Mesenchymal stem cell (in vitro differentiated cells and primary cell): ENCODE measurements at regions not wholly inside any gene's neighbourhood (a gene's known extent, or its start where the extent isn't known, plus 50 kb on each side); places are given as distances from the start of the nearest gene placed in this dataset.
"Not testable (repeated sequence)": the region's sequence is repeated elsewhere in the genome, so short reads cannot be mapped to it uniquely, and the experiment has no call there.

Experiments
- DNase-seq: peaks from one replicate; pipeline ENCODE4 v3.0.0-alpha.2; 2013
- H2AFZ ChIP-seq: one replicate; pipeline ENCODE4 v1.6.1; 2013; ENCODE audit warnings: low read depth, mild to moderate bottlenecking, control low read depth, inconsistent platforms, low read length, moderate library complexity
- H2AK5ac ChIP-seq: 2 replicates; pipeline ENCODE4 v1.6.1; 2013; ENCODE audit warnings: low read length, moderate library complexity, mild to moderate bottlenecking, inconsistent platforms; ENCODE audit not compliant: severe bottlenecking
- H2BK120ac ChIP-seq: one replicate; pipeline ENCODE4 v1.6.1; 2013; ENCODE audit warnings: low read depth, mild to moderate bottlenecking, inconsistent platforms, low read length, moderate library complexity
- H2BK12ac ChIP-seq, 2 experiments: one replicate each; pipeline ENCODE4 v1.6.1; 2013; ENCODE audit warnings: inconsistent platforms in 2 of 2, low read length in 2 of 2, mild to moderate bottlenecking in 2 of 2, moderate library complexity in 2 of 2, control low read depth in 1 of 2
- H2BK15ac ChIP-seq: one replicate; pipeline ENCODE4 v1.6.1; 2013; ENCODE audit warnings: mild to moderate bottlenecking, low read depth, inconsistent platforms; ENCODE audit not compliant: poor library complexity, severe bottlenecking
- H2BK5ac ChIP-seq: 2 replicates; pipeline ENCODE4 v1.6.1; 2013; ENCODE audit warnings: low read depth, mild to moderate bottlenecking, low read length, control low read depth, inconsistent platforms; ENCODE audit not compliant: poor library complexity, severe bottlenecking
- H3K14ac ChIP-seq, 2 experiments: one replicate each; pipeline ENCODE4 v1.6.1; 2013; ENCODE audit warnings: inconsistent platforms in 2 of 2, low read length in 2 of 2, control low read depth in 1 of 2, mild to moderate bottlenecking in 1 of 2, moderate library complexity in 1 of 2
- H3K18ac ChIP-seq, 2 experiments: one replicate each; pipeline ENCODE4 v1.6.1; 2013; ENCODE audit warnings: inconsistent platforms in 2 of 2, low read length in 2 of 2, control low read depth in 1 of 2, low read depth in 1 of 2, mild to moderate bottlenecking in 1 of 2
- H3K23ac ChIP-seq, 2 experiments: one replicate each; pipeline ENCODE4 v1.6.1; 2013; ENCODE audit warnings: inconsistent platforms in 2 of 2, low read length in 2 of 2, mild to moderate bottlenecking in 2 of 2, moderate library complexity in 2 of 2, control low read depth in 1 of 2
- H3K27ac ChIP-seq: 2 replicates; pipeline ENCODE4 v1.5.1; 2013; ENCODE audit warnings: mild to moderate bottlenecking, moderate library complexity, low read length, control low read depth, inconsistent platforms; ENCODE audit not compliant: poor library complexity, severe bottlenecking
- H3K27me3 ChIP-seq, 2 experiments: 2 replicates each; pipeline versions ENCODE4 v1.6.1 to v1.7.0; 2013; ENCODE audit warnings: low read length in 2 of 2, mild to moderate bottlenecking in 2 of 2, moderate library complexity in 2 of 2, control low read depth in 1 of 2, inconsistent platforms in 1 of 2; ENCODE audit not compliant: control insufficient read depth in 1 of 2, insufficient read depth in 1 of 2
- H3K36me3 ChIP-seq, 2 experiments: 2 replicates each; pipeline versions ENCODE4 v1.6.1 to v1.7.0; 2013; ENCODE audit warnings: low read length in 2 of 2, control low read depth in 1 of 2, inconsistent platforms in 1 of 2, low read depth in 1 of 2, mild to moderate bottlenecking in 1 of 2; ENCODE audit not compliant: insufficient read depth in 2 of 2, control insufficient read depth in 1 of 2
- H3K4ac ChIP-seq, 2 experiments: one replicate each; pipeline ENCODE4 v1.6.1; 2013; ENCODE audit warnings: inconsistent platforms in 2 of 2, low read length in 2 of 2, mild to moderate bottlenecking in 2 of 2, moderate library complexity in 2 of 2, control low read depth in 1 of 2, low read depth in 1 of 2
- H3K4me1 ChIP-seq: 2 replicates; pipeline ENCODE4 v1.6.1; 2013; ENCODE audit warnings: low read depth, low read length, control low read depth; ENCODE audit not compliant: control insufficient read depth, insufficient read depth
- H3K4me2 ChIP-seq: 2 replicates; pipeline ENCODE4 v1.6.1; 2013; ENCODE audit warnings: low read length, mild to moderate bottlenecking, inconsistent platforms; ENCODE audit not compliant: poor library complexity, severe bottlenecking
- H3K4me3 ChIP-seq, 2 experiments: 2 replicates each; pipeline versions ENCODE4 v1.5.1 to v1.7.0; 2013; ENCODE audit warnings: low read length in 2 of 2, mild to moderate bottlenecking in 2 of 2, control low read depth in 1 of 2, low read depth in 1 of 2; ENCODE audit not compliant: insufficient read depth in 1 of 2
- H3K79me1 ChIP-seq: replicated peaks from 2 replicates; pipeline ENCODE4 v1.6.1; 2013; ENCODE audit warnings: mild to moderate bottlenecking, control low read depth, low read length, inconsistent platforms; ENCODE audit not compliant: poor library complexity, severe bottlenecking
- H3K9ac ChIP-seq: 2 replicates; pipeline ENCODE4 v1.7.0; 2013; ENCODE audit warnings: mild to moderate bottlenecking, low read length, moderate library complexity
- H3K9me3 ChIP-seq: 2 replicates; pipeline ENCODE4 v1.7.0; 2013; ENCODE audit warnings: mild to moderate bottlenecking, low read length; ENCODE audit not compliant: control insufficient read depth
- H4K8ac ChIP-seq: one replicate; pipeline ENCODE4 v1.6.1; 2013; ENCODE audit warnings: inconsistent platforms, mild to moderate bottlenecking, low read length, moderate library complexity
- H4K91ac ChIP-seq: one replicate; pipeline ENCODE4 v1.6.1; 2013; ENCODE audit warnings: mild to moderate bottlenecking, low read length, inconsistent platforms
- WGBS: methylation state at CpG from one replicate; pipeline ENCODE4 v1.1.7; 2013; ENCODE audit warnings: mixed read lengths; 5-methylcytosine and 5-hydroxymethylcytosine counted together

- WGBS, result 100% methylated on average over 1 of the region's 1 CpG
Observed at GRCh38 chr10:37549054-37549453, 308.4 kb downstream of the ZNF248 start.

DNA sequence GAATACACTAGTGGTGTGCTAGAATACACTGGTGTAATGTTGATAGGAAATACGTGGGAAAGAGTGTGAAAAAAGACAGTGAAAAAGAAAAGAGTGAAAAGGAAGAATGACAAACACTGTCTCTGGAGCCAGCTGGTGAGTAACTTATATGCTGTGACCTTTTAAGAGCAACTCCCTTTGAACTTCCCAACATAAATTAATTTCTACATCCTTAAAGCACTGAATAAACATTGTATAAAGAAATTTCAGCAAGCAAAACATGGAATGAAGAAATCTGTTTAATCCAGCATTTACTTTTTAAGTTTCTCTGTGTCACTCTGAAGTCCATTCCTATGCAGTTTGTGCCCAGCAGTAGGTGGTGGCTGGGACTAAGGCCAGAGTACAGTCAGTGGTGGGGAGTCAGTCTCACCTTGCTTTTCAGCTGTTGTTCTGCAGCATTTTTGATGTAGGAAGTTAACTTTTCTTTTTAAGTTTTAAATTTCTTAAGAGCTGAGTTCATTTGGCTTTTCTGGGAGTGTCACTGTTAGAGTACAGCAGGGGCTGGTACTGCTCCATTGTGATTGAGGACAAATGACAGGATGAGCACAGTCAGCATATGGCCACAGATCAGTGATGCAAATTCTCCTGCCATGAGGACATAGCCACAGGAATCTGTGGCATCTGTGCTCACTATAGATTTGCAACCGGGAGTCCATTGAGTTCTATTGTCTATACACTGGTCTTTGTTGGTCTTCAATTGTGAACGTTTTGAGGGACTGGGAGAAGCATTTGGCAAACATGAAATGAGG lies 321.8 kb downstream of the ZNF248 start:
- Histone ChIP-seq H3K4ac (no peak overlapping the region), H3K23ac (no peak overlapping the region), H3K4me3 (no peak overlapping the region), H3K4me2 (no peak overlapping the region), H3K27ac (no peak overlapping the region), H3K9me3 (no peaks in the 10 kb centered on the region), H2BK15ac (no peak overlapping the region), H2AFZ (no peak overlapping the region), H3K9ac (no peak overlapping the region), H2BK12ac (no peak overlapping the region), H2BK120ac (no peak overlapping the region), H4K8ac (no peak overlapping the region), H2AK5ac (no peak overlapping the region), H3K36me3 (no peaks in the 10 kb centered on the region), H3K79me1 (no peaks in the 10 kb centered on the region), H3K4me1 (no peaks in the 10 kb centered on the region), H2BK5ac (no peak overlapping the region), H3K14ac (no peak overlapping the region), H4K91ac (no peak overlapping the region), H3K27me3 (no peaks in the 10 kb centered on the region), H3K18ac (no peak overlapping the region)
- DNase-seq, result no peak
- 28% methylated on average over 3 of the region's 3 CpGs for WGBS

More at GRCh38 chr10:37549054-37549453, 308.4 kb downstream of the ZNF248 start:
- H3K27ac ChIP-seq, result no peak overlapping the region
- H3K27me3 ChIP-seq, result no peaks in the 10 kb centered on the region
- H3K14ac ChIP-seq, result no peak overlapping the region
- no peak overlapping the region for H2AFZ ChIP-seq
- H2BK12ac ChIP-seq, result no peak overlapping the region
- H3K4ac ChIP-seq, result no peak overlapping the region
- H3K23ac ChIP-seq, result no peak overlapping the region
- H2BK15ac ChIP-seq, result no peak overlapping the region
- H3K9me3 ChIP-seq, result no peaks in the 10 kb centered on the region
- no peak overlapping the region for H3K9ac ChIP-seq
- no peaks in the 10 kb centered on the region for H3K79me1 ChIP-seq
- H2BK120ac ChIP-seq, result no peak overlapping the region
- H3K4me1 ChIP-seq, result no peaks in the 10 kb centered on the region
- no peaks in the 10 kb centered on the region for H3K36me3 ChIP-seq
- no peak overlapping the region for H3K4me3 ChIP-seq
- no peak overlapping the region for H3K4me2 ChIP-seq
- H3K18ac ChIP-seq, result no peak overlapping the region
- H4K91ac ChIP-seq, result no peak overlapping the region
- no peak overlapping the region for H2AK5ac ChIP-seq
- H2BK5ac ChIP-seq, result no peak overlapping the region
- DNase-seq, result no peak
- H4K8ac ChIP-seq, result no peak overlapping the region

GRCh38 chr10:37534166-37534565 lies 323.2 kb downstream of the ZNF248 start:
- Histone ChIP-seq H3K23ac (no peak overlapping the region), H2BK5ac (no peak overlapping the region), H3K79me1 (no peaks in the 10 kb centered on the region), H4K8ac (no peak overlapping the region), H2AK5ac (no peak overlapping the region), H2AFZ (no peak overlapping the region), H3K4me2 (no peak overlapping the region), H3K27me3 (no peaks in the 10 kb centered on the region), H3K9me3 (no peaks in the 10 kb centered on the region), H3K9ac (no peak overlapping the region), H3K36me3 (no peaks in the 10 kb centered on the region), H2BK15ac (no peak overlapping the region), H4K91ac (no peak overlapping the region), H3K4ac (no peak overlapping the region), H2BK12ac (no peak overlapping the region), H2BK120ac (no peak overlapping the region), H3K4me3 (no peak overlapping the region), H3K4me1 (no peaks in the 10 kb centered on the region), H3K14ac (no peak overlapping the region), H3K18ac (no peak overlapping the region), H3K27ac (no peak overlapping the region)
- whole genome bisulfite sequencing, result 85% methylated on average over 3 of the region's 3 CpGs
- no peak for DNase-seq

DNA sequence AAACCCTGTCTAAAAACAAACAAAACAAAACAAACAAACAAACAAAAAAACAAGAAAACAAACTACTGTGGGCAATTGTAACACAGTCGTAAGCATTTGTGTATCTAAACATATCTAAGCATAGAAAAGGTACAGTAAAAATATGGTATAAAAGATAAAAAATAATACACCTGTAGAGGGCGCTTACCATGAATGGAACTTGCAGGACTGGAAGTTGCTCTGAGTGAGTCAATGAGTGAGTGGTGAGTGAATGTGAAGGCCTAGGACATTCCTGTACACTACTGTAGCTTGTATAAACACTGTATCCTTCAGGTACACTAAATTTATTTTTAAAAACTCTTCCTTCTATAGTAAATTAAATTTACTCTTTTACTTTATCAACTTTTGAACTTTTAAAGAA lies 332.0 kb downstream of the ZNF248 start:
- H2AK5ac ChIP-seq, H3K27ac ChIP-seq, H2BK12ac ChIP-seq, H2BK120ac ChIP-seq, H3K9ac ChIP-seq, DNase-seq, H3K4me3 ChIP-seq, H3K4ac ChIP-seq, H3K4me2 ChIP-seq, H4K8ac ChIP-seq, H3K36me3 ChIP-seq, H3K27me3 ChIP-seq, H2BK5ac ChIP-seq, H3K79me1 ChIP-seq, H3K4me1 ChIP-seq, H3K9me3 ChIP-seq, H2BK15ac ChIP-seq, H3K23ac ChIP-seq, H2AFZ ChIP-seq, H3K18ac ChIP-seq, H3K14ac ChIP-seq, H4K91ac ChIP-seq: not testable (repeated sequence)
- no CpG with 5 or more reads among the region's 2 CpGs for WGBS
